ENCODE measurements at regions not wholly inside any gene's neighbourhood (a gene's known extent, or its start where the extent isn't known, plus 50 kb on each side); places are given as distances from the start of the nearest gene placed in this dataset.

- H3K4me1 ChIP-seq (ENCODE audit: insufficient read depth, low read length): no peaks in the 10 kb centered on the region
- H3K9me3 ChIP-seq (ENCODE audit: control insufficient read depth, insufficient read depth, low read length): no peaks in the 10 kb centered on the region
- H3K9ac ChIP-seq (ENCODE audit: low read depth, low read length): no peak overlapping the region
- H3K36me3 ChIP-seq (ENCODE audit: insufficient read depth, low read length): no peaks in the 10 kb centered on the region
These were observed 238.9 kb upstream of the NT5C1B start for GRCh38 chr2:18828296-18828695.

- Histone ChIP-seq H3K9ac (ENCODE audit: low read depth, low read length) (no peak overlapping the region), H3K36me3 (ENCODE audit: insufficient read depth, low read length) (no peaks in the 10 kb centered on the region), H3K9me3 (ENCODE audit: control insufficient read depth, insufficient read depth, low read length) (no peaks in the 10 kb centered on the region), H3K4me1 (ENCODE audit: insufficient read depth, low read length) (no peaks in the 10 kb centered on the region)
These were observed 236.5 kb upstream of the NT5C1B start for GRCh38 chr2:18825838-18826237.

DNA sequence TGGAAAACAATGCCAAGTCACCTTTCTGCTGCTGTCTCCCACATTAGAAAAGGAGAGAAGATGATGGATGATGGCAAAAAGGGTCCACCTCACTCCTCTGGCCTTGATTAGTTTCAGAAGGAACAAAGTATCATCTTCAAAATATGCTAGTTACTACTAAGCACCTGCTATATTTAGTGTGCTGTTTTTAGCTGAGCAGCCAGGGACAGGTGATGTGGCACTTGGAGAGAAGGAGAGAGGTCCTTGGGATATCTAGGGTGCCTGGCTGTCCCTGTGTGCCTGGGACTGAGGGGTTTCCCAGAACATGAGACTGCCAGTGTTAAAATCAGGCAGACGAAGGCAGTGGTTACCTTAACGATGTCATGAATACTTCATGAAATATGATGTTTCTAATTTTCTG is 235.5 kb upstream of the NT5C1B start:
- Histone ChIP-seq H3K9me3 (ENCODE audit: control insufficient read depth, insufficient read depth, low read length) (no peaks in the 10 kb centered on the region), H3K4me1 (ENCODE audit: insufficient read depth, low read length) (no peaks in the 10 kb centered on the region), H3K36me3 (ENCODE audit: insufficient read depth, low read length) (no peaks in the 10 kb centered on the region), H3K9ac (ENCODE audit: low read depth, low read length) (no peak overlapping the region)

GRCh38 chr2:18824325-18824790 is 235.0 kb upstream of the NT5C1B start:
- no peaks in the 10 kb centered on the region for H3K36me3 ChIP-seq (ENCODE audit: insufficient read depth, low read length)
- no peak overlapping the region for H3K9ac ChIP-seq (ENCODE audit: low read depth, low read length)
- no peaks in the 10 kb centered on the region for H3K9me3 ChIP-seq (ENCODE audit: control insufficient read depth, insufficient read depth, low read length)
- H3K4me1 ChIP-seq (ENCODE audit: insufficient read depth, low read length): no peaks in the 10 kb centered on the region

DNA sequence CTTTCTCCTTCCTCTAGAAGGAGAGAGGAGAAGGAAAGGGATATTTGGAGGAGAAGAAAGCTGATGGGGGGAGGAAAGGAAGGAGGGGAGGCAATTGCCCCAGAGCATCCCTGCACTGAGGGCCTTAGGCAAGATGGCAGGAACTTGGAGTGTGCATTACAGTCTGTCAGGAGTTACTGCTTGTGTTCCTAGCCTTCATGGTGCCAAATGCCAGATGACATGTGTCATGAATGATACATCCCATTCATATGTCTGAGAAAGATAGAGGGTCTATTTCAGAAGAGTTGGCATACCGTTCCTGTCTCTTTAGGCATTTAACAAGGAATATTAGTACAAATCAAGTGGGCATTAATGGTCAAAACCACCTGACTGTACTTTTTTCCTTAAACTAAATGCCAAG is 232.1 kb upstream of the NT5C1B start:
- Histone ChIP-seq H3K9me3 (ENCODE audit: control insufficient read depth, insufficient read depth, low read length) (no peaks in the 10 kb centered on the region), H3K4me1 (ENCODE audit: insufficient read depth, low read length) (no peaks in the 10 kb centered on the region), H3K9ac (ENCODE audit: low read depth, low read length) (no peak overlapping the region), H3K36me3 (ENCODE audit: insufficient read depth, low read length) (no peaks in the 10 kb centered on the region)

GRCh38 chr2:18820966-18821365 is 231.6 kb upstream of the NT5C1B start:
- no peaks in the 10 kb centered on the region for H3K4me1 ChIP-seq (ENCODE audit: insufficient read depth, low read length)
- no peak overlapping the region for H3K9ac ChIP-seq (ENCODE audit: low read depth, low read length)
- H3K9me3 ChIP-seq (ENCODE audit: control insufficient read depth, insufficient read depth, low read length): no peaks in the 10 kb centered on the region
- no peaks in the 10 kb centered on the region for H3K36me3 ChIP-seq (ENCODE audit: insufficient read depth, low read length)

DNA sequence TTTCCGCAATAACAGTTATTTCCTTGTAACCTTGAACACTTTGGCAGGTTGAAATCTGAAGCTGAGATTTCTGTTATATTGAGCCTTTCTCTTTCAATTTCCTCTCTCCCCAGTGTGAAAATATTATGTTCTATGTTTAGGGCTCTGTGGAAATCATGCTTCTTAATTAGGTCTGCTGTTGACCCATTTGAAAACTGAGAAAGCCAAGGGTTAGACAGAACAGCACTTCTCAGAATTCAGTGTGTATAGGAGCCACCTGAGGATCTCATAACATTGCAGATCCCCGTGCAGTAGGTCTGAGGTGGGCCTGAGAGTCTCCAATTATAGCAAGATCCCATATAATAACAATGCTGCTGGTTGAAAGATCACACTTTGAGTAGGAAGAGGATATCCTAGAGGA is 230.2 kb upstream of the NT5C1B start:
- H3K9ac ChIP-seq (ENCODE audit: low read depth, low read length): no peak overlapping the region
- H3K36me3 ChIP-seq (ENCODE audit: insufficient read depth, low read length): no peaks in the 10 kb centered on the region
- no peaks in the 10 kb centered on the region for H3K9me3 ChIP-seq (ENCODE audit: control insufficient read depth, insufficient read depth, low read length)
- no peaks in the 10 kb centered on the region for H3K4me1 ChIP-seq (ENCODE audit: insufficient read depth, low read length)

DNA sequence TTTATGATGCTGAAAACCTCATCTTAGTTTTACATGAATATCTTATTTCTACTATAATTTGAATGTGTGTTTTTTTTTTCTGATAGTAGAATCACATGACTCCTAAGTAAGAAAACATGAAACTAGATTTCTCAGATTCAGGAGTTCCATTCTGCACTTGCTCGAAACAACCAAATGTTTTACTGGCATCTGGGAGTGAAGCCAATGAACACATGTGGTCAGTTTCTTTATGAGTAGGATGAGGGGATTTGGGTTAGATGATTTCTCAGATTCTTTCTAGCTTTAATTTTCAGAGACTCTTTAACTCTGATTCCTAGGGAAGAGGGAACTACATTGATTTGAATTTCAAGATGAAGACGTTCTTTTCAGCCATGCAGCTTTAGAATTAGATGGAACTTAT is 225.0 kb upstream of the NT5C1B start:
- Histone ChIP-seq H3K9ac (ENCODE audit: low read depth, low read length) (no peak overlapping the region), H3K9me3 (ENCODE audit: control insufficient read depth, insufficient read depth, low read length) (no peaks in the 10 kb centered on the region), H3K4me1 (ENCODE audit: insufficient read depth, low read length) (no peaks in the 10 kb centered on the region), H3K36me3 (ENCODE audit: insufficient read depth, low read length) (no peaks in the 10 kb centered on the region)

DNA sequence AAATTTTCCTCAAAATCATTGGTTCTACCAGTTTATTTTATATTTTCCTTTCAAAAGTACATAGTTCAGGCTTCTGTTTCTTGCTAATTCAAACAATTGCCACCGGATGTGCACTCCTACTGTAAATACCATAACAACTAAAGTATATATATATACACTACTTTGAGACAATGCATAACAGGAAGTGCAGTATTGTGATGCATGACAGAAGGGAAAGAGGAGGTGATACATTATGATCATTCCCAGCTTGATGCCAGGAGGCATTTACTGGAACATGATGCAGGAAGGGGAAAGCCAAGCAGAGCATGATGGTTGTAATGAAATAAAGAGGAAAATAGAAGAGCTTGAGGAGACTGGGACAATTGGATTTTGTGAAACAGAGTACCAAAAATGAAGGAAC is 215.2 kb upstream of the NT5C1B start:
- H3K9ac ChIP-seq (ENCODE audit: low read depth, low read length): no peak overlapping the region
- no peaks in the 10 kb centered on the region for H3K4me1 ChIP-seq (ENCODE audit: insufficient read depth, low read length)
- no peaks in the 10 kb centered on the region for H3K36me3 ChIP-seq (ENCODE audit: insufficient read depth, low read length)
- H3K9me3 ChIP-seq (ENCODE audit: control insufficient read depth, insufficient read depth, low read length): no peaks in the 10 kb centered on the region

DNA sequence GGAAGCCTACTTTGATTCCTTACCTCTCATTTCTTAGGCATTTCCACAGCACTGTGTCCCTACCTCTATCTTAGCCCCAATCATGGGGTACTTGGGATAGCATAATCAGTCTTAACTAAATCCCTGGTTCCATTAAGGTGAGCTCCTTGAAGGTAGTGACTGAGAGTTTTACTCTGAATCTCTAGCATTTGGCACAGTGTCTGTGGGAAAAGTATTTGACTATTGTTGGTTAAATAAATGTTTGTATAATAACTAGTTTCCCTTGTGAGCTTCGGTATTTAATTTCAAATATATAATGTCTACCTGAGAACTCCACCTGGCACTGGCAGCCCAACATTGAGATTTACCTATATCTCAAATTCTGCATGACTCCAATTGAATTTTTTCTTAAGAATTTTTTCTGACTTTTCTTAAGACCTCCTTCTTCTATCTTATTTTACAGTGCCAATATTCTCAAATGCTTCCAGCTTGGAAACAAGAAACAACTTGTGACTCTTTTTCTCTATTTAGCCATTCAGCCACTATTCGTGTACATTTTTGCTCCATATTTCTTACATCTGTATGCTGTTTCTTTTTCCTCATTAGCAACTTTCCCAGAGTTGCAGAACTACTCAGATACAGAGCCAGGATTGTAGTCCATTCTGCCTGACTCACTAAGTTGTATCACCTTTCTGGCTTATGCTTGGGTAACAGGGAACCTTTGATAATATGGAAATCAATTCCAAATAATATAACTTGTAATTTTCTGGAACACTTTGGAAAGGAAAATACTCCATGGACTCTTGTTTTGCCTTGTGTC is 214.0 kb upstream of the NT5C1B start:
- Histone ChIP-seq H3K36me3 (ENCODE audit: insufficient read depth, low read length) (no peaks in the 10 kb centered on the region), H3K9ac (ENCODE audit: low read depth, low read length) (no peak overlapping the region), H3K9me3 (ENCODE audit: control insufficient read depth, insufficient read depth, low read length) (no peaks in the 10 kb centered on the region), H3K4me1 (ENCODE audit: insufficient read depth, low read length) (no peaks in the 10 kb centered on the region)

GRCh38 chr2:18800240-18800971 is 211.0 kb upstream of the NT5C1B start:
- H3K36me3 ChIP-seq (ENCODE audit: insufficient read depth, low read length): no peaks in the 10 kb centered on the region
- no peaks in the 10 kb centered on the region for H3K4me1 ChIP-seq (ENCODE audit: insufficient read depth, low read length)
- no peak overlapping the region for H3K9ac ChIP-seq (ENCODE audit: low read depth, low read length)
- H3K9me3 ChIP-seq (ENCODE audit: control insufficient read depth, insufficient read depth, low read length): no peaks in the 10 kb centered on the region

DNA sequence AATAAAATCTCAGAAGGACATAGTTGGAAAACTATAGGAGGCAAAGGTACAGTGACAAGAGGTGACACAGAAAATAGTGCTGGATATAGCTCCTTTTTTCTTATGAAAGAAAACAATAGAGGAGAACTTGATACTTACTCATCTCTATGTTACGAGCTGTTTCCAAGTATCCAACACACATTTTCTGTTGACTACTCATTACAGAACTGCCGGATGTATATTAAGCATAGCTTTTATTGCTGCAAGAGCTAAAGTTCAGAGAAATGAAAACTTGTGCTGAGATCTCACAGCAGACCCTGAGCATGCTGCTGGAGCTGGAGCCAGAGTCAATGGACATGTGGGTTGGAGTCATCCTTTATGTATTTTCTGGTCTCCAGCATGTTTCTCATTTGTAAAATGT is 210.0 kb upstream of the NT5C1B start:
- Histone ChIP-seq H3K9ac (ENCODE audit: low read depth, low read length) (no peak overlapping the region), H3K36me3 (ENCODE audit: insufficient read depth, low read length) (no peaks in the 10 kb centered on the region), H3K9me3 (ENCODE audit: control insufficient read depth, insufficient read depth, low read length) (no peaks in the 10 kb centered on the region), H3K4me1 (ENCODE audit: insufficient read depth, low read length) (no peaks in the 10 kb centered on the region)

- H3K9me3 ChIP-seq (ENCODE audit: control insufficient read depth, insufficient read depth, low read length): no peaks in the 10 kb centered on the region
- H3K4me1 ChIP-seq (ENCODE audit: insufficient read depth, low read length): no peaks in the 10 kb centered on the region
- no peak overlapping the region for H3K9ac ChIP-seq (ENCODE audit: low read depth, low read length)
- no peaks in the 10 kb centered on the region for H3K36me3 ChIP-seq (ENCODE audit: insufficient read depth, low read length)
These were observed 207.9 kb upstream of the NT5C1B start for GRCh38 chr2:18797133-18797845.

DNA sequence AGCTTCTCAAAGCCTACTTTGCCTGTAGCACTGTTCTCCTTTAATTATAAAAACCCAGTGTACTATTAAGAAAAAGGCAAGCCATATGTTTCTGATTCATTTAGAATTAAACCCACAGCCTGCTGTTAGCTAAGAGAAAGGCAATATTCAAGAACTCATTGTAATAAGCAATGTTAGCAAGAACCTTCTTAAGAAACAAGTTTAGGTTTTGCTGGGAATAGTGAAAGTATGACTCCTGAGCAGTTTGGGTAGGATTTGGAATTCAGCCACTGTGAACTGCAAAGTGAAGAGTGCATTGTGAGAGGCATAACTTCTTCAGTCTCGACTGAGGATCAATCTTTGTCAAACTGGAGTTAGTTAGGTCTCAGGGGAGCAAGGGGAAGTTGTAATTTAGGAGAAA is 206.5 kb upstream of the NT5C1B start:
- Histone ChIP-seq H3K4me1 (ENCODE audit: insufficient read depth, low read length) (no peaks in the 10 kb centered on the region), H3K9me3 (ENCODE audit: control insufficient read depth, insufficient read depth, low read length) (no peaks in the 10 kb centered on the region), H3K36me3 (ENCODE audit: insufficient read depth, low read length) (no peaks in the 10 kb centered on the region), H3K9ac (ENCODE audit: low read depth, low read length) (no peak overlapping the region)

DNA sequence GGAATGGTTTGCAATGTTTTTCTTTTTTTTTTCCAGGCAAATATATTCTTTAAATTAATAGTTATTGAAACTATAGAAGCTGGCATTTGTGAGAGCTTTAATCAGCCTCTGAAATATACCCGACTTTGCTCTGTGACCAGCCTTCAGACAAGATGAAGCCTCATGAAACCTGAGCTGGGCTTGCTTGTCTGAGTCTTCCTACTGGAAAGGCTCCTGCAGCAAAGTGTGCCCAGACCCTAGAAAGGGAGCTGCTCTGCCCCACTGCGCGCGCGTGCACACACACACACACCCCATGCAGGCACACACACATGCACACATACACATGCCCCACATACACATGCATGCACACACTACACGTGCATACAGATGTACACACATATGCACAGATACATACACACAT is 203.3 kb upstream of the NT5C1B start:
- no peaks in the 10 kb centered on the region for H3K36me3 ChIP-seq (ENCODE audit: insufficient read depth, low read length)
- H3K4me1 ChIP-seq (ENCODE audit: insufficient read depth, low read length): no peaks in the 10 kb centered on the region

More for the DNA sequence above, 203.3 kb upstream of the NT5C1B start:
- Histone ChIP-seq H3K9me3 (ENCODE audit: control insufficient read depth, insufficient read depth, low read length) (no peaks in the 10 kb centered on the region), H3K9ac (ENCODE audit: low read depth, low read length) (no peak overlapping the region)

Data from ES-I3 (cell line).